Activated T-helper 2 cell treated with anti-CD3 and anti-CD28 coated beads, Interferon-gamma antibody, Interleukin-2, Interleukin-4, amounts not matched to agents 10 μg/mL and 5 μg/mL and 100 μg/mL, durations not matched to agents 14 hours and 24 hours and 36 hours (primary cell): ENCODE measurements at regions not wholly inside any gene's neighbourhood (a gene's known extent, or its start where the extent isn't known, plus 50 kb on each side); places are given as distances from the start of the nearest gene placed in this dataset.

ENCODE experiments used
- DNase-seq: peaks from one replicate; pipeline ENCODE4 v3.0.0; 2021; ENCODE audit warnings: low spot score
- H3K27ac Mint-ChIP-seq: one replicate; pipeline ENCODE4 v1.8.0; 2021; ENCODE audit warnings: mixed read lengths
- H3K27me3 Mint-ChIP-seq: one replicate; pipeline ENCODE4 v1.8.0; 2021; ENCODE audit warnings: low read depth, mixed read lengths
- H3K36me3 Mint-ChIP-seq: one replicate; pipeline ENCODE4 v1.8.0; 2021; ENCODE audit warnings: low read depth, mixed read lengths
- H3K4me1 Mint-ChIP-seq: one replicate; pipeline ENCODE4 v1.8.0; 2021; ENCODE audit warnings: low read depth, mixed read lengths
- H3K4me3 Mint-ChIP-seq: one replicate; pipeline ENCODE4 v1.8.0; 2021; ENCODE audit warnings: low read depth, mild to moderate bottlenecking, moderate library complexity, mixed read lengths
- H3K9me3 Mint-ChIP-seq: one replicate; pipeline ENCODE4 v1.8.0; 2021; ENCODE audit warnings: mixed read lengths
- intact Hi-C: fragments of 100-400 bp; cut with micrococcal nuclease; formaldehyde crosslinking; loops from one replicate; pipeline ENCODE4 v1.15.1; 2023

DNA sequence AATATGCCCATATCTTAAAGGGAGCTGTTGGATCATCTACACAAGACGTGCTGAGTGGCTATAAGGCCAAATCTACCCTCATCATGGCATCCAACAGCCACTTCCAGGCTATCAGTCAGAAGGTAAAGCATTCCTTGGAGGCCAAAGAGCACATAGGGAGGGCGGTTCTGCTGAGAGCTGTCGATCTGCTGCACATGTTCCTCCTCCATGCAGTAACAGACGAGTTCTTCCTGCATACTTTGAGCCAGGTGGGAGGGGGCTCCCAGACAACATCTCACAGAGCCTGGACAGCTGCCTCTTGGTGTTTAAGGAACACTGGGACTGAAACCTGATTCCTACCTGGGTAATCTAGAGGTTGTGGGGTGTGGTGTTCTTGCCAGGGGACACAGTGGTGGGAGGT lies 93.3 kb upstream of the RAI14 start:
- Mint-ChIP-seq H3K27ac (no peak overlapping the region), H3K36me3 (no peaks in the 10 kb centered on the region), H3K4me1 (no peaks in the 10 kb centered on the region), H3K27me3 (no peaks in the 10 kb centered on the region), H3K4me3 (no peak overlapping the region), H3K9me3 (no peaks in the 10 kb centered on the region)
- intact Hi-C loops = no loop called here
- DNase-seq = no peak

DNA sequence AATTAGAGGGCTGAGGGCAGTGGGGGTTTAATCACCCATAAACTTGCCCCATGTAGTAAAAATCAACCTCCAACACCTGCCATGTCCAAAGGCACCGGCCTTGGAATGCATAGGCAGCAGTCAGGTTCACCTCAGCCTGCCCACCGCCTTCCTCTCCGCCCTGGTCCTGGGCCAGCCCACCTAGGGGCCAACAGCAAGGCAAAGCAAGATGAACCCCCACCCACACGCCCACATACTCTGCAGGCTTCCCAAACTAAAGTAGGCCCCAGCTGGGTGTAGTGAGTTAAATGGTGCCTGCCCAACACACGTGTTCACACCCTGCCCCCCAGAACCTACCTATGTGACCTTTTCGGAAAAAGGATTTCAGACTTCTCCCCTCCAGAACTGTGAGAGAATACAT lies 92.9 kb upstream of the RAI14 start:
- no peaks in the 10 kb centered on the region for H3K27me3 Mint-ChIP-seq
- H3K36me3 Mint-ChIP-seq = no peaks in the 10 kb centered on the region
- no peaks in the 10 kb centered on the region for H3K4me1 Mint-ChIP-seq
- intact Hi-C loops = no loop called here
- no peak for DNase-seq
- no peak overlapping the region for H3K27ac Mint-ChIP-seq
- H3K4me3 Mint-ChIP-seq = no peak overlapping the region
- no peaks in the 10 kb centered on the region for H3K9me3 Mint-ChIP-seq

DNA sequence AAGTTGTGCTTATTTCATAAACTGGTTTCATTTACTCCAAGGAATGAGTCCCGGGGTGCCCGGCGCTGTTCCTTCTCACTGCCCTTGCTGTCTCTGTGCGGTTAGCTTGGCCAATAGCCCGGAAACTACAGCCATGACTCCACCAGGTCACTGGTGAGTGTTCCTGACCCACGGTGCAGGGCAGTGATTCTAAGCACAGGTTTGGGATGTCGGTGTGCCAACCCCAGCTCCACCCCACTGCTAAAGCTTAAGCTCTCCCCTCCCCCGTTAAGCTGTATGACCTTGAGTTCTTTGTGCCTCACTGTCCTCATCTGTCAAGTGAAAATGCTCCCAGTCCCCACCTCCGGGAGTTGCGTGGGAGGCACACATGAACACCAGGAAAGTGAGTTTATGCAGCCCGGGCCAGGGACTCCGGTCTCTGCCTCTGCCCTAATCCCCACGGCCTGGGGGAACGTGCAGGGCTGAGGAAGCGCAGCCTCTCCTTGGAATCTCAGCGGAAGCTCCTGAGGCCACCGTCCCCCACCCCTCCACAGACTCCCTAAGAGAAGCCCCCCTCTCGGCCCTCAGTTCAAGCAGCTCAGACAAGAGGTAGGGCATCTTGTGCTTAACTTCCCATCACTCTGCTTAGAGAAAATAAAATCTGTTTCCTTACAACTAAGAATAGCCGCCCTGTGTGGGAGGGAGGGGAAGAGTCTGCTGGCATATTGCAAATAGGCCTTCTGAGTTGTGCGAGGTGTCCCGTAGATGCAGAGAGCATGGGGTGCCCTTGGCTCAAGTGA lies 92.0 kb upstream of the RAI14 start:
- DNase-seq = no peak
- no peak overlapping the region for H3K4me3 Mint-ChIP-seq
- no peaks in the 10 kb centered on the region for H3K9me3 Mint-ChIP-seq
- no peaks in the 10 kb centered on the region for H3K27me3 Mint-ChIP-seq
- intact Hi-C loops = no loop called here
- no peak overlapping the region for H3K27ac Mint-ChIP-seq
- H3K4me1 Mint-ChIP-seq = no peaks in the 10 kb centered on the region
- no peaks in the 10 kb centered on the region for H3K36me3 Mint-ChIP-seq

DNA sequence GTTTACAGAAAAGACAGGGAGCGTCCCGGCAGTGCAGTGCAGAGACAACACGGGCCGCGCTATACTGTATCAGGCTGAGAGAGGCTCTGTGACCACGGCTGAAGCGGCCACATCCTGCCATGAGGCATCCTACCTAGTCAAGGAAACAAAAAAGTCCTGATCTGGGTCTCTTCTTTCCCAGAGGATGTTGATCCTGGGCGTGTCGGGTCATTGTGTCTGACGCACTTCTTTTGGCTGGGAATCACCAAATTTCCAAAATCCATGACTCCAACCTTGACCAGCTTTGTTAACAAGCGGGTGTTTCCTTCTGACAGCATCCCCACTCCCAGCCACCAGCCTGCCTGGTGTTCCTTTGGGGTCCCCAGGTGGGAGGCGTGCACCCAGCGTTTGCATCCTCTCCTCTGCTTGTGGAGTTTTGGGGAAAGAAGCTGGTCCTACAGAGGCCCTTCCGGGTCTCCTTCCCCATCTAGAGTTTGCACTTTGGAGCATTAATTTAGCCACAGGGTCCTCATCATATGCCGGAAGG lies 91.4 kb upstream of the RAI14 start:
- H3K4me1 Mint-ChIP-seq = no peaks in the 10 kb centered on the region
- intact Hi-C loops = no loop called here
- no peaks in the 10 kb centered on the region for H3K36me3 Mint-ChIP-seq
- no peaks in the 10 kb centered on the region for H3K9me3 Mint-ChIP-seq
- no peaks in the 10 kb centered on the region for H3K27me3 Mint-ChIP-seq
- H3K4me3 Mint-ChIP-seq = no peak overlapping the region
- no peak overlapping the region for H3K27ac Mint-ChIP-seq
- DNase-seq = no peak

DNA sequence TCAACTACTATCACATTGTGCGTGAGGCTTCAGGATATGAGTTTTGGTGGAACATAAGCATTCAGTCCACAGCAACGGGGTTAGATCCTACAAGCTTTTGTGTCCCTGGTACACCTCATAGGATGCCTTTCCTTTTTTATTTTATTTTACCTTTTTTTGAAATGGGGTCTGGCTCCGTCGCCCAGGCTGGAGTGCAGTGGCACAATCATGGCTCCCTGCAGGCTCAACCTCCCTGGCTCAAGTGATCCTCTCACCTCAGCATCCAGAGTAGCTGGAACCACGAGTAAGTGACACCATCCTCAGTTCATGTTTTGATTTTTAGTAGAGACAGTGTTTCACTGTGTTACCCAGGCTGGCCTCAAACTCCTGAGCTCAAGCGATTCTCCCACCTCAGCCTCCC lies 86.0 kb upstream of the RAI14 start:
- Mint-ChIP-seq H3K4me1 (no peaks in the 10 kb centered on the region), H3K4me3 (no peak overlapping the region), H3K36me3 (no peaks in the 10 kb centered on the region), H3K9me3 (no peaks in the 10 kb centered on the region), H3K27ac (no peak overlapping the region), H3K27me3 (no peaks in the 10 kb centered on the region)
- intact Hi-C loops = no loop called here
- DNase-seq = no peak

DNA sequence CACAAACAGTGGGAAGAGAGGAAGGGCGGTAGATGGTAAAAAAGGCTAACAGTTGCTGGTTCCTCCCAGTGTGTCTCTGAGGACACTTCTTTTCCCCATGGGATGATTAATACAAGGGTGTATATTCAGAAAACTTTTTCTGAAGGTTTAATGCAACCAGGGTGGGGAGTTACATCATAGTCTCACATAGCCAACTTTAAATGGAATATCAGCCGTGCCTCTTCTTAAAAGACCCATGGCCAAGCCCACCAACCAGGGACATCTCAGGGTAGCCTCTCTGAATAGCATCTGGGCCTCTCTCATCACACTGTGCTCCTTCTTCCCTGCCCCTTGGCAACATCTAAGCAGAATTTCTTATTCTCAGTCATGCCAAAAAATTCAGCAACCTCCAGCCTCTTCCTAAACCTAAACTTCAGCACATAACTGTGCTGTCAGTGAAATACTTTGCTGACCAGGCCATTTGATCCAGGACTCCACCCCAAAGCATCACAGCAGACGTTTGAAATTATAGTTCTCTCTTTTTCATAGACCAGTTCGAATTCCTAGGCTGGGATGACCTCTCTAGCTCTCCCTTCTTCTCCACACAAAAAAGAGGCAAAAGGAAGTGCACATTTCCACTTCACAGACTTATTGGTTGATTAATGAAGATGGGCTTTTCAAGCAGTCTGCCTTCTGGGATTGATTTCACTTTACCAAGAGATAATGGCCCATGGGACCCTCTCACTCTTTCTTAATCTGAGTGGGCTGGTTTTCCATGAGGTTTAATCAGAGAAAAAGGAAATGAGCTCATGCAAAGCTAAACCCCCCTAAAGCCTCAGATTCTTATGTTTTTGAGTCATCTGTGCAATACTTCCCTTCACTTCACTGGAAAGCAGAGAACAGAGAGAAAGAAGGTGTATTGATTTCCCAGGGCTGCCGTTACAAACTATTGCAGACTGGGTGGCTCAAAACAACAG lies 85.1 kb upstream of the RAI14 start:
- no peaks in the 10 kb centered on the region for H3K9me3 Mint-ChIP-seq
- no peak overlapping the region for H3K27ac Mint-ChIP-seq
- no peaks in the 10 kb centered on the region for H3K27me3 Mint-ChIP-seq
- H3K4me3 Mint-ChIP-seq = no peak overlapping the region
- DNase-seq = no peak
- intact Hi-C loops = no loop called here
- no peaks in the 10 kb centered on the region for H3K4me1 Mint-ChIP-seq
- H3K36me3 Mint-ChIP-seq = no peaks in the 10 kb centered on the region

DNA sequence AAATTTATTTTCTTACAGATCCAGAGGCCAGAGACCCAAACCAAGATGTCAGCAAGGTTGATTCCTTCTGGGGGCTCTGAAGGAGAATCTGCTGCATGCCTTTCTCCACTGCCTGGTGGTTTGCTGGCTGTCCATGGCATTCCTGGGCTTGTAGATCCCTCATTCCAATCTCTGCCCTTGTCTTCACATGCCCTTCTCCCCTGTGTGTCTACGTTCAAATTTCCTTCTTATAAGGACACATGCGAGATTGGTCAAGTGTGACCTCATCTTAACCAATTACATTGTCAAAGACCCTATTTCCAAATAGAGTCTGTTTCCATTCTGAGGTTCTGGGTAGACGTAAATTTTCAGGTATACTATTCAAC lies 84.5 kb upstream of the RAI14 start:
- no peak for DNase-seq
- H3K4me3 Mint-ChIP-seq = no peak overlapping the region
- intact Hi-C loops = no loop called here
- no peak overlapping the region for H3K27ac Mint-ChIP-seq
- H3K9me3 Mint-ChIP-seq = no peaks in the 10 kb centered on the region
- no peaks in the 10 kb centered on the region for H3K4me1 Mint-ChIP-seq
- H3K27me3 Mint-ChIP-seq = no peaks in the 10 kb centered on the region
- no peaks in the 10 kb centered on the region for H3K36me3 Mint-ChIP-seq

DNA sequence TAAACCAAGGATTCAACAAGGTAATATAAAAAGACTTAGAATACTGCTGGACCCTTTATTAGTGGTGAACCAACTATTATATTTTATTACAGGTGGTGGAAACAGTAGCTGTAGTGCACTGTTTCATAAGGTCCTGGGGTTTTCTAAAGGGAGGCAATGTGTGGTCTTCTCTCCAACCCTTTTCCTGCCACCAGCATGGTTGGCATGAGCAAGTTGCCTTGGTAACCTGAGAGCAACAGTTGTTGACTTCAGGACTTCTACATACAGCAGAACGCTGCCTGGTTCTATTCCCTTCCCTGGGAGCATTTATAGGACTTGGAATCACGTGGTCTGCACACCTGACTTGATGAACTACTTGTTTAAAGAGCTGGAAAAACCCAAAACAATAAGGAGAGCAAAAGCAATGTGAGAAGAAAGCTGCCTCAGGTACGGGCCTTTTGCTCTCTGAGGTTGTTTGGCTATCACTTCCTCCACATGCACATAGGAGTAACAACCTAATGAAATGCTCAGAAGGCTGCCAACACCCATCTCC lies 81.1 kb upstream of the RAI14 start:
- Mint-ChIP-seq H3K36me3 (no peaks in the 10 kb centered on the region), H3K4me3 (no peak overlapping the region), H3K27ac (no peak overlapping the region), H3K27me3 (no peaks in the 10 kb centered on the region), H3K9me3 (no peaks in the 10 kb centered on the region), H3K4me1 (no peaks in the 10 kb centered on the region)
- intact Hi-C loops = no loop called here
- DNase-seq = no peak

DNA sequence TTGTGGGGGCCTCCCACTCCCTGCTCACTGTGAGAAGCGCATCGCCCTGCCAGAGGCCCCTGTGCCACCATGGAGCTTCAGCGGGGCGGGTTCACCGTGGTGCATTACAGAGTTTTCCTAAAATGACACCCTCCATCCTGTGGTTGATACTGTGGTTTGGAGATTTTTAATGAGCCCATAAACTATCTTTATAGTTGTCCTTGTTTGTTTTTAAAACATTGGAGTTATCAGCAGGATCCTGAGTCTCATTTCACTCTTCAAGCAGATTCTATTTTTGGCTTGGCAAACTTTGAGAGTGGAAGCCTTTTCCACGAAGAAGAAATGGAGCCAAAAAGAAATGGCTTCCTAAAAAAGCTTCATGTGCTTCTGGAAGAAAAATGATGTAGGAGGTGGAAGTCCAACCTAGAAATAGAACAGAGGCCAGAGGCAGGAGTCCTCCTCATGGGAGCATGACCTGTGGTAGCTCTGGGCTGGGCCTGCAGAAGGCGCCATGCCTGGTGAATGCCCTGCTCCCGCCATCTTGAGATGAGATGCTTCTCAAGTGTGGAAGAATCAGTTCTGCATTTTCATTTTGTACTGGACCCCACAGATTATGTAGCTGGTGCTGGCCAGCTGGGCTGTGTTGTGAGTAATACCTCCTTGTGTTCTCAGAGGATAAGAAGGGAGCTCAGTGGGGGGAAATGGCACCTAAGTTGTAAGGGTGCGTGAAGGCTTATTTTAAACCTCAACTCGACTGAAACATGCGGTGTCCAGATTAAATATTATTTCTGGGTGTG lies 79.0 kb upstream of the RAI14 start:
- no peaks in the 10 kb centered on the region for H3K36me3 Mint-ChIP-seq
- no peaks in the 10 kb centered on the region for H3K9me3 Mint-ChIP-seq
- no peak overlapping the region for H3K4me3 Mint-ChIP-seq
- intact Hi-C loops = no loop called here
- no peak overlapping the region for H3K27ac Mint-ChIP-seq
- DNase-seq = no peak
- no peaks in the 10 kb centered on the region for H3K27me3 Mint-ChIP-seq
- no peaks in the 10 kb centered on the region for H3K4me1 Mint-ChIP-seq

DNA sequence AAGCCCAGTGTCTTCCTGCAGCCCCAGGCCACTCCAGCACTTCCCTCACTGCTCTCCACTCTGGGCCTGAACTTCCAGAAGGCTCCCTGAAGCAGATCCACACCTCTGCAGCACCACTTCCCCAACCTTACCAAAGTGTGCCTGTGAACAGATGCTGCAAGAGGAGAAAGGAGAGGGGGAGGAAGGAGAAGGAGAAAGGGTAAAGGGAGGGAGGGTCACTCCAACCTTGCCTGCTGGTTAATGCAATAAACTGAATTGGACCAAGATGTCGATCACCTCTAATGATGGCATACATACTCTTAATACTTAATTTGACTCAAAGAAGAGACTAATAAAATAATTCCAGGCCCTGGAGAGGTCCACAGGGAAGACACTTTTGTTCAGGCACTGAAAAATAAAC lies 77.2 kb upstream of the RAI14 start:
- H3K9me3 Mint-ChIP-seq = no peaks in the 10 kb centered on the region
- no peak overlapping the region for H3K27ac Mint-ChIP-seq
- DNase-seq = no peak
- intact Hi-C loops = no loop called here
- H3K4me3 Mint-ChIP-seq = no peak overlapping the region
- H3K27me3 Mint-ChIP-seq = peaks cover 3% of the 10 kb centered on the region
- H3K36me3 Mint-ChIP-seq = no peaks in the 10 kb centered on the region
- peaks cover 5% of the 10 kb centered on the region for H3K4me1 Mint-ChIP-seq

DNA sequence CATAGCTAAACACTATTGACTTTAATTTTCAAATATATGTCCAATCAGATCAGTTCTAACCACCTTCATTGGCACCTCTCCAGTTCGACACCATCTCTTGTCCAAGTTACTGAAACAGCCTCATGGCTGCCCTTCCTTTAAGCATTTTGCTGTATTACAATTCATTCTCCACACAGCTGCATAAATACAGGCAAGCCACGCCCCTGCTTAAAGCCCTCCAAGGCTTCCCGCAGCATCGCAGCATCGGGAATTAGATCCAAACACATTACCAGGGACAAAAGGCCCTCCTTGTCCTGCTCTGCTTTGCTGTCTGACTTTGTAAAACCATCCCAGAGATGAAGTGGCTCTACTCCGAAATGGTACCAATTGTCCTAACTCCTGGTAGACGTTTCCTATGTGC lies 75.1 kb upstream of the RAI14 start:
- no peaks in the 10 kb centered on the region for H3K36me3 Mint-ChIP-seq
- peaks cover 3% of the 10 kb centered on the region for H3K27me3 Mint-ChIP-seq
- no peaks in the 10 kb centered on the region for H3K9me3 Mint-ChIP-seq
- intact Hi-C loops = loop anchor here (10.0 kb wide), 1 partner anchor 46 kb away; no protein-coding TSS in a partner anchor
- no peak overlapping the region for H3K4me3 Mint-ChIP-seq
- H3K27ac Mint-ChIP-seq = no peak overlapping the region
- DNase-seq = no peak
- H3K4me1 Mint-ChIP-seq = peaks cover 11% of the 10 kb centered on the region

DNA sequence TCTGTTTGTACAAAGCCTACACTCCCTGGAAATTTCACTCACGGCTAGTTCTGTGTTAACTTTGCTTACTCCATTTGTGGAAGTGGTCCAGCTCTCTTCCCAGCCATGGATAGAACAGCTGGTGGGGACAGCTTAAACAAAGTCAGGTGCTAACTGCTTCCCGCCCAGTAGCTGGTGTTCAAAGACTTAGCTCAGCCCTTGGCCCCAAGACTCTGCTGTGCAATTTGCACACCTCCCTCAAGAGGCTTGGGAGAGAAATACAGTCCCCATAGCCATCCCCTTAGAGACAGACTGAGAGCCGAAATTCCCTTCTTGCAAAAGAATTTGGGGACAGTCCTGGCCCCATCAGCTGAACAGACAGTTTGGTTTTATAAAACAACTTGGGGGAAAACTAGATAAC lies 73.8 kb upstream of the RAI14 start:
- no peak for DNase-seq
- no peak overlapping the region for H3K27ac Mint-ChIP-seq
- H3K4me3 Mint-ChIP-seq = no peak overlapping the region
- intact Hi-C loops = loop anchor here (10.0 kb wide), 1 partner anchor 48 kb away; no protein-coding TSS in a partner anchor
- H3K36me3 Mint-ChIP-seq = no peaks in the 10 kb centered on the region
- H3K4me1 Mint-ChIP-seq = peaks cover 16% of the 10 kb centered on the region
- no peaks in the 10 kb centered on the region for H3K9me3 Mint-ChIP-seq
- H3K27me3 Mint-ChIP-seq = peaks cover 3% of the 10 kb centered on the region
